Caco-2 (cell line): ENCODE measurements at regions not wholly inside any gene's neighbourhood (a gene's known extent, or its start where the extent isn't known, plus 50 kb on each side); places are given as distances from the start of the nearest gene placed in this dataset.
"Not testable (repeated sequence)": the region's sequence is repeated elsewhere in the genome, so short reads cannot be mapped to it uniquely, and the experiment has no call there.

Experiments used
- BruUV-seq: library from RNA; stranded (reverse); fragments of 400-500 nt; replicated peaks from 2 replicates; lab custom pipeline; 2021; lab: Mats Ljungman, UMichigan
- CTCF ChIA-PET: fragments of 300-600 bp; sonication (Branson Sonifier 250); formaldehyde crosslinking; loops from one replicate; lab custom pipeline; 2022; ENCODE audit warnings: antibody characterized with exemption; lab: Charles Lee
- POLR2A ChIA-PET: fragments of 300-600 bp; sonication (Branson Sonifier 250); formaldehyde crosslinking; loops from one replicate; lab custom pipeline; 2022; ENCODE audit warnings: antibody characterized with exemption; lab: Charles Lee
- DNase-seq, 2 experiments: peaks; one replicate each; pipeline versions ENCODE4 v3.0.0 to v3.0.0-alpha.2; 2020 to 2022
- H3K27me3 ChIP-seq: replicated peaks from 2 replicates; pipeline ENCODE4 v1.6.0; 2011; ENCODE audit warnings: low read length; ENCODE audit not compliant: control insufficient read depth, insufficient read depth
- H3K36me3 ChIP-seq: 2 replicates; pipeline ENCODE4 v1.5.1; 2011; ENCODE audit warnings: low read length; ENCODE audit not compliant: control insufficient read depth, insufficient read depth
- H3K4me1 ChIP-seq: fragments of 250-450 bp; sonication (Bioruptor Pico); 2 replicates; pipeline ENCODE4 v1.5.1; 2020; ENCODE audit warnings: mild to moderate bottlenecking
- H3K4me3 ChIP-seq: 2 replicates; pipeline ENCODE4 v1.5.1; 2011; ENCODE audit warnings: low read depth, mild to moderate bottlenecking, control low read depth, low read length
- H3K9me3 ChIP-seq: fragments of 250-450 bp; sonication (Bioruptor Pico); 2 replicates; pipeline ENCODE4 v1.5.1; 2020; ENCODE audit warnings: mild to moderate bottlenecking, moderate library complexity
- H3K27ac Mint-ChIP-seq: one replicate; pipeline ENCODE4 v1.8.0; 2022; ENCODE audit warnings: mixed read lengths; ENCODE audit not compliant: unreplicated experiment
- H3K27me3 Mint-ChIP-seq: one replicate; pipeline ENCODE4 v1.8.0; 2022; ENCODE audit warnings: mixed read lengths; ENCODE audit not compliant: insufficient read depth, unreplicated experiment
- H3K36me3 Mint-ChIP-seq: one replicate; pipeline ENCODE4 v1.8.0; 2022; ENCODE audit warnings: mild to moderate bottlenecking, mixed read lengths; ENCODE audit not compliant: insufficient read depth, unreplicated experiment
- H3K4me1 Mint-ChIP-seq: one replicate; pipeline ENCODE4 v1.8.0; 2022; ENCODE audit warnings: low read depth, mixed read lengths; ENCODE audit not compliant: unreplicated experiment
- H3K4me3 Mint-ChIP-seq: one replicate; pipeline ENCODE4 v1.8.0; 2022; ENCODE audit warnings: mild to moderate bottlenecking, moderate library complexity, mixed read lengths; ENCODE audit not compliant: unreplicated experiment
- H3K9me3 Mint-ChIP-seq: one replicate; pipeline ENCODE4 v1.8.0; 2022; ENCODE audit warnings: mixed read lengths; ENCODE audit not compliant: unreplicated experiment
- intact Hi-C: fragments of 100-400 bp; cut with micrococcal nuclease; formaldehyde crosslinking; loops from one replicate; pipeline ENCODE4 v1.10.0; 2022; ENCODE audit not compliant: unreplicated experiment
- TF ChIP-seq, protein P1 (sequence below), 2 experiments: fragments of 200-600 bp in 1 of 2; IDR thresholded peaks; 1 replicate in 1 of 2; 2 replicates in 1 of 2; pipeline versions ENCODE4 v1.5.1 to v1.8.0; 2011 to 2022; ENCODE audit warnings: antibody characterized with exemption in 1 of 2, control low read depth in 1 of 2, inconsistent platforms in 1 of 2, low read depth in 1 of 2, low read length in 1 of 2, mild to moderate bottlenecking in 1 of 2, moderate library complexity in 1 of 2; ENCODE audit not compliant: insufficient read depth in 1 of 2, severe bottlenecking in 1 of 2, unreplicated experiment in 1 of 2

GRCh38 chr13:100976993-100977392 lies 302.4 kb upstream of the TMTC4 start:
- no peaks in the 10 kb centered on the region for H3K36me3 Mint-ChIP-seq
- Histone ChIP-seq H3K9me3 (no peaks in the 10 kb centered on the region; the same call in 1 of the 2 replicates), H3K4me1 (no peaks in the 10 kb centered on the region), H3K36me3 (no peaks in the 10 kb centered on the region), H3K4me3 (no peak overlapping the region), H3K27me3 (no peaks in the 10 kb centered on the region)
- no TSS peak for BruUV-seq
- TF ChIP-seq, protein P1, sequence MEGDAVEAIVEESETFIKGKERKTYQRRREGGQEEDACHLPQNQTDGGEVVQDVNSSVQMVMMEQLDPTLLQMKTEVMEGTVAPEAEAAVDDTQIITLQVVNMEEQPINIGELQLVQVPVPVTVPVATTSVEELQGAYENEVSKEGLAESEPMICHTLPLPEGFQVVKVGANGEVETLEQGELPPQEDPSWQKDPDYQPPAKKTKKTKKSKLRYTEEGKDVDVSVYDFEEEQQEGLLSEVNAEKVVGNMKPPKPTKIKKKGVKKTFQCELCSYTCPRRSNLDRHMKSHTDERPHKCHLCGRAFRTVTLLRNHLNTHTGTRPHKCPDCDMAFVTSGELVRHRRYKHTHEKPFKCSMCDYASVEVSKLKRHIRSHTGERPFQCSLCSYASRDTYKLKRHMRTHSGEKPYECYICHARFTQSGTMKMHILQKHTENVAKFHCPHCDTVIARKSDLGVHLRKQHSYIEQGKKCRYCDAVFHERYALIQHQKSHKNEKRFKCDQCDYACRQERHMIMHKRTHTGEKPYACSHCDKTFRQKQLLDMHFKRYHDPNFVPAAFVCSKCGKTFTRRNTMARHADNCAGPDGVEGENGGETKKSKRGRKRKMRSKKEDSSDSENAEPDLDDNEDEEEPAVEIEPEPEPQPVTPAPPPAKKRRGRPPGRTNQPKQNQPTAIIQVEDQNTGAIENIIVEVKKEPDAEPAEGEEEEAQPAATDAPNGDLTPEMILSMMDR (IDR thresholded peaks at IDR 0.05; ENCODE audit: insufficient read depth in 1 of 2, low read depth in 1 of 2, low read length in 1 of 2, severe bottlenecking in 1 of 2, unreplicated experiment in 1 of 2): no peak
- no peaks in the 10 kb centered on the region for H3K4me1 Mint-ChIP-seq
- H3K9me3 Mint-ChIP-seq: no peaks in the 10 kb centered on the region
- intact Hi-C loops: no loop called here
- DNase-seq: no peak
- ChIA-PET CTCF (no interaction called here), POLR2A (no interaction called here)
- peaks cover 13% of the 10 kb centered on the region for H3K27me3 Mint-ChIP-seq
- no peak overlapping the region for H3K4me3 Mint-ChIP-seq
- H3K27ac Mint-ChIP-seq: no peak overlapping the region

DNA sequence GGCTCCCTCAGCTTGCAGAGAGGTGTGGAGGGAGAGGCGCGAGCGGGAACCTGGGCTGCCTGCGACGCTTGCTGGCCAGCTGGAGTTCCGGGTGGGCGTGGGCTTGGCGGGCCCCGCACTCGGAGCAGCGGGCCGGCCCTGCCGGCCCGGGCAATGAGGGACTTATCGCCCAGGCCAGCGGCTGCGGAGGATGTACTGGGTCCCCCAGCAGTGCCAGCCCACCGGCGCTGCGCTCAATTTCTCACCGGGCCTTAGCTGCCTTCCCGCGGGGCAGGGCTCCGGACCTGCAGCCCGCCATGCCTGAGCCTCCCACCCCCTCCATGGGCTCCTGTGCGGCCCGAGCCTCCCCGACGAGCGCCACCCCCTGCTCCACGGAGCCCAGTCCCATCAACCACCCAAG lies 301.1 kb upstream of the TMTC4 start:
- H3K4me3 Mint-ChIP-seq, H3K4me1 ChIP-seq, intact Hi-C loops, H3K36me3 Mint-ChIP-seq, H3K27me3 ChIP-seq, H3K9me3 Mint-ChIP-seq, H3K27ac Mint-ChIP-seq, DNase-seq, CTCF ChIA-PET, H3K4me1 Mint-ChIP-seq, H3K4me3 ChIP-seq, H3K36me3 ChIP-seq, H3K9me3 ChIP-seq, BruUV-seq, POLR2A ChIA-PET: not testable (repeated sequence)
- H3K27me3 Mint-ChIP-seq: peaks cover 10% of the 10 kb centered on the region

DNA sequence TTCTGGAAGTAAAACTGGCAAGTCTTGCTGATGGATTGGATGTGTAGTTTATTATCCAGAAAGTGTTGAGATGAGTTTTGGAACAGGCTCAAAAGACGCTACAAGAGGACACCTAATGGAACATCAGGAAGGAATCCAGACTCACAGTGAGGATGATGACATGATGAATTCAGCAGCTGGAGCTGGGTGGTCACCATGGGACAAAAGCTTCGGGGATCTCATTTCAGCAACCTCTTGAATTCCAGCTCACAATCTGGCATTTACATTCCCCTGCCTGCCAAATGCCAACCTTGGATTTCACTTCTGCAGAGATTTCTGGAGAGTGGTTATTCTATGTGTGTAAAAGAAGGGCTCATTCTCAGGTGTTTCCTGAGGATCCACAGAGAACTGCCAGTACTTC lies 288.0 kb upstream of the TMTC4 start:
- Histone ChIP-seq H3K9me3 (no peaks in the 10 kb centered on the region), H3K4me1 (no peaks in the 10 kb centered on the region), H3K27me3 (no peaks in the 10 kb centered on the region), H3K4me3 (no peak overlapping the region), H3K36me3 (no peaks in the 10 kb centered on the region)
- H3K27me3 Mint-ChIP-seq: peaks cover 10% of the 10 kb centered on the region
- ChIA-PET CTCF (interaction anchor here (0.5 kb wide), 1 partner anchor 26 kb away, joined by 5 read pairs; no protein-coding TSS in a partner anchor), POLR2A (no interaction called here)
- no peak for DNase-seq
- H3K36me3 Mint-ChIP-seq: no peaks in the 10 kb centered on the region
- H3K9me3 Mint-ChIP-seq: peaks cover 9% of the 10 kb centered on the region
- intact Hi-C loops: no loop called here
- H3K4me1 Mint-ChIP-seq: no peaks in the 10 kb centered on the region
- TF ChIP-seq, protein P1 (IDR thresholded peaks at IDR 0.05; ENCODE audit: insufficient read depth in 1 of 2, low read depth in 1 of 2, low read length in 1 of 2, severe bottlenecking in 1 of 2, unreplicated experiment in 1 of 2): no peak
- no peak overlapping the region for H3K4me3 Mint-ChIP-seq
- H3K27ac Mint-ChIP-seq: no peak overlapping the region
- BruUV-seq: no TSS peak

DNA sequence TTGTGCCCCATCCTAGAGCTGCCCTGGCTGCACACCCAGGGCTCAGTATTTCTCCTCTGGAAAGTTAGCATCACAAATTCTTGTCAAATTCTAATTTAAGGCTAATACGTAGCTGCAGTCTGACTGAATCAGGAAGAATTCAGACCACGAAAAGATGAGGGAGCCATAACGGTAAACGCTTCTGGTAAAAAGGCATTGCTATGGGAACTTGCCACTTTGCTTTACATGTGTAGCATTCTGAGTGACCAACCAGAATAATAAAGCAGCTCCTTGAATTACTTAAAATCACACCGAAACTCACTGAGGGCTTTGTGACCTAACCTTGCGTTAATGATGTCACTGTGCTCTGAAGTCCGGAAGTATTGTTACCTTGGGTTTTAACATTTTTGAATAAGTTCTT lies 286.6 kb upstream of the TMTC4 start:
- CTCF ChIA-PET: no interaction called here
- Histone ChIP-seq H3K4me1 (no peaks in the 10 kb centered on the region), H3K36me3 (no peaks in the 10 kb centered on the region), H3K27me3 (no peaks in the 10 kb centered on the region), H3K4me3 (no peak overlapping the region), H3K9me3 (no peaks in the 10 kb centered on the region)
- intact Hi-C loops: no loop called here
- no TSS peak for BruUV-seq
- no peak overlapping the region for H3K27ac Mint-ChIP-seq
- H3K4me3 Mint-ChIP-seq: no peak overlapping the region
- TF ChIP-seq, protein P1 (IDR thresholded peaks at IDR 0.05; ENCODE audit: insufficient read depth in 1 of 2, low read depth in 1 of 2, low read length in 1 of 2, severe bottlenecking in 1 of 2, unreplicated experiment in 1 of 2): no peak
- no peaks in the 10 kb centered on the region for H3K9me3 Mint-ChIP-seq
- H3K4me1 Mint-ChIP-seq: no peaks in the 10 kb centered on the region
- POLR2A ChIA-PET: no interaction called here
- peaks cover 6% of the 10 kb centered on the region for H3K27me3 Mint-ChIP-seq
- no peak for DNase-seq
- no peaks in the 10 kb centered on the region for H3K36me3 Mint-ChIP-seq
